IMR-90 (cell line): ENCODE measurements at regions not wholly inside any gene's neighbourhood (a gene's known extent, or its start where the extent isn't known, plus 50 kb on each side); places are given as distances from the start of the nearest gene placed in this dataset.
A peak's percentile ranks its signal among the peaks of the same experiment; 100 is the strongest.

Experiments
- BHLHE40 ChIP-seq: fragments of 150-350 bp; IDR thresholded peaks from 2 replicates; pipeline ENCODE4 v1.6.1; 2016; ENCODE audit warnings: mild to moderate bottlenecking, low read depth, low read length
- CEBPB ChIP-seq: IDR thresholded peaks from 2 replicates; pipeline ENCODE4 v1.6.1; 2012; ENCODE audit warnings: low read depth, low read length, improper control_type of control experiment
- CTCF ChIP-seq: conservative IDR thresholded peaks from 2 replicates; pipeline ENCODE4 v1.5.1; 2012; ENCODE audit warnings: mild to moderate bottlenecking, low read depth, low read length, improper control_type of control experiment
- ELK1 ChIP-seq: fragments of 150-350 bp; IDR thresholded peaks from 2 replicates; pipeline ENCODE4 v1.6.1; 2016; ENCODE audit warnings: low read depth, mild to moderate bottlenecking, low read length, moderate library complexity, borderline replicate concordance
- NFE2L2 ChIP-seq: fragments of 150-350 bp; IDR thresholded peaks from 2 replicates; pipeline ENCODE4 v1.6.1; 2016; ENCODE audit warnings: low read depth, mild to moderate bottlenecking, low read length
- POLR2A ChIP-seq: IDR thresholded peaks from 2 replicates; pipeline ENCODE4 v1.6.1; 2012; ENCODE audit warnings: mild to moderate bottlenecking, low read depth, low read length
- RCOR1 ChIP-seq: IDR thresholded peaks from 2 replicates; pipeline ENCODE4 v1.6.1; 2012; ENCODE audit warnings: mild to moderate bottlenecking, low read length, improper control_type of control experiment; ENCODE audit not compliant: insufficient replicate concordance

- TF ChIP-seq CTCF, result no peak
- TF ChIP-seq ELK1, result no peak
- TF ChIP-seq POLR2A, result no peak
- no peak for TF ChIP-seq NFE2L2
- TF ChIP-seq RCOR1, result no peak
- no peak for TF ChIP-seq CEBPB
- peak; percentile 33; the same call in 1 of the 2 replicates for TF ChIP-seq BHLHE40
Measured at GRCh38 chr5:143629871-143630659, 181.9 kb upstream of the HMHB1 start.
